ENCODE measurements at regions not wholly inside any gene's neighbourhood (a gene's known extent, or its start where the extent isn't known, plus 50 kb on each side); places are given as distances from the start of the nearest gene placed in this dataset.

DNA sequence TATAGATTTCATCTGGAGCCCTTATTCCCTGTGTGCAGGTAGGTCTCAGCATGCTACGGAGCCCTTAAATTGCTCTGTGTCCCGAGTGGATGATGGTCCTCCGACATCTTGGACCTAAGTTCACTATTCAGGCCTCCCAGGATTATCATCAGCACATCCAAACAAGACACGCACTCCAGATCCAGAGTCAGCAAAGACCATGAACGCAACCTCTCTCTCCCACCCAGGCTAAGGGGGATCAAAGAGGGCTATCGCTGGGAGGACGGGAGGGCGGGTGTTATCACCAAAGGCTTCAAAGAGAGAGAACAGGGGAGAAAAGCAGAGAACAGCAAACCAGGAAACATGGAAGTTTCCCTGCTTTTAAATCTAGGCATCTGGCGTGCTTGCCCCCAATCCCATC lies 659.4 kb downstream of the TBC1D22A start:
- TF ChIP-seq, protein P1, sequence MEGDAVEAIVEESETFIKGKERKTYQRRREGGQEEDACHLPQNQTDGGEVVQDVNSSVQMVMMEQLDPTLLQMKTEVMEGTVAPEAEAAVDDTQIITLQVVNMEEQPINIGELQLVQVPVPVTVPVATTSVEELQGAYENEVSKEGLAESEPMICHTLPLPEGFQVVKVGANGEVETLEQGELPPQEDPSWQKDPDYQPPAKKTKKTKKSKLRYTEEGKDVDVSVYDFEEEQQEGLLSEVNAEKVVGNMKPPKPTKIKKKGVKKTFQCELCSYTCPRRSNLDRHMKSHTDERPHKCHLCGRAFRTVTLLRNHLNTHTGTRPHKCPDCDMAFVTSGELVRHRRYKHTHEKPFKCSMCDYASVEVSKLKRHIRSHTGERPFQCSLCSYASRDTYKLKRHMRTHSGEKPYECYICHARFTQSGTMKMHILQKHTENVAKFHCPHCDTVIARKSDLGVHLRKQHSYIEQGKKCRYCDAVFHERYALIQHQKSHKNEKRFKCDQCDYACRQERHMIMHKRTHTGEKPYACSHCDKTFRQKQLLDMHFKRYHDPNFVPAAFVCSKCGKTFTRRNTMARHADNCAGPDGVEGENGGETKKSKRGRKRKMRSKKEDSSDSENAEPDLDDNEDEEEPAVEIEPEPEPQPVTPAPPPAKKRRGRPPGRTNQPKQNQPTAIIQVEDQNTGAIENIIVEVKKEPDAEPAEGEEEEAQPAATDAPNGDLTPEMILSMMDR (IDR thresholded peaks at IDR 0.05) = no peak
- no peak for TF ChIP-seq EP300 (IDR thresholded peaks at IDR 0.05)
- TF ChIP-seq POLR2A (IDR thresholded peaks at IDR 0.05) = no peak

Data from tibial nerve (tissue), 4 donors.